HEK293T (cell line): ENCODE measurements at regions not wholly inside any gene's neighbourhood (a gene's known extent, or its start where the extent isn't known, plus 50 kb on each side); places are given as distances from the start of the nearest gene placed in this dataset.

Source experiments
- ELF4 ChIP-seq: fragments of 450-650 bp; IDR thresholded peaks from 2 replicates; pipeline ENCODE4 v1.6.1; 2017; ENCODE audit warnings: antibody characterized with exemption
- LEF1 ChIP-seq: fragments of 450-650 bp; IDR thresholded peaks from 2 replicates; pipeline ENCODE4 v1.6.1; 2017; ENCODE audit warnings: mild to moderate bottlenecking, borderline replicate concordance
- SP1 ChIP-seq: fragments of 450-650 bp; IDR thresholded peaks from 2 replicates; pipeline ENCODE4 v1.6.1; 2017

DNA sequence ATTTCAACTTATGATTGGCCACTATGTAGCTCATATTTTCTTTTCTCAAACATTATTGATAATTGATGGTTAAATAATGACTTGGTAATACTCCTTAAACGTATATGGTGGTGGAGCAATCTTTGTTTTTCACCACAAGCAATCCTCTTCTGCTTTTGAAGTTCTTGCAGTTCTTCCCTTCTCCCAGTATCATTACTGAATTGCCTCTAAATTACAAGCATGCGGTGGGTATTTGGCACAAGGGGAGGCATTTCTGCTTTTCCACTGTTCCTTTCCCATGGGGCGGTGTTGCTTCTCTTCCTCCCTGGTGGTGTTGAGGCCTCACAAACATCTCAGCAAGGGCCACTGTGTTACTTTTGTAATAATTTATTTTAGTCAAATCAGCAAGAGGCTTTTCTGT lies 234.4 kb upstream of the RXFP2 start:
- TF ChIP-seq ELF4 (no peak), LEF1 (no peak), SP1 (no peak)
